ENCODE measurements at regions not wholly inside any gene's neighbourhood (a gene's known extent, or its start where the extent isn't known, plus 50 kb on each side); places are given as distances from the start of the nearest gene placed in this dataset.
"Not testable (repeated sequence)": the region's sequence is repeated elsewhere in the genome, so short reads cannot be mapped to it uniquely, and the experiment has no call there.

GRCh38 chr2:235433860-235434259, 60.0 kb upstream of the AGAP1 start:
- Mint-ChIP-seq H3K4me1 (ENCODE audit: low read depth) (no peaks in the 10 kb centered on the region), H3K27ac (no peak overlapping the region), H3K4me3 (ENCODE audit: low read depth) (no peak overlapping the region), H3K36me3 (ENCODE audit: insufficient read depth) (no peaks in the 10 kb centered on the region), H3K27me3 (peaks cover 9% of the 10 kb centered on the region), H3K9me3 (ENCODE audit: low read depth) (peaks cover 4% of the 10 kb centered on the region)
- TF ChIP-seq, protein P1, sequence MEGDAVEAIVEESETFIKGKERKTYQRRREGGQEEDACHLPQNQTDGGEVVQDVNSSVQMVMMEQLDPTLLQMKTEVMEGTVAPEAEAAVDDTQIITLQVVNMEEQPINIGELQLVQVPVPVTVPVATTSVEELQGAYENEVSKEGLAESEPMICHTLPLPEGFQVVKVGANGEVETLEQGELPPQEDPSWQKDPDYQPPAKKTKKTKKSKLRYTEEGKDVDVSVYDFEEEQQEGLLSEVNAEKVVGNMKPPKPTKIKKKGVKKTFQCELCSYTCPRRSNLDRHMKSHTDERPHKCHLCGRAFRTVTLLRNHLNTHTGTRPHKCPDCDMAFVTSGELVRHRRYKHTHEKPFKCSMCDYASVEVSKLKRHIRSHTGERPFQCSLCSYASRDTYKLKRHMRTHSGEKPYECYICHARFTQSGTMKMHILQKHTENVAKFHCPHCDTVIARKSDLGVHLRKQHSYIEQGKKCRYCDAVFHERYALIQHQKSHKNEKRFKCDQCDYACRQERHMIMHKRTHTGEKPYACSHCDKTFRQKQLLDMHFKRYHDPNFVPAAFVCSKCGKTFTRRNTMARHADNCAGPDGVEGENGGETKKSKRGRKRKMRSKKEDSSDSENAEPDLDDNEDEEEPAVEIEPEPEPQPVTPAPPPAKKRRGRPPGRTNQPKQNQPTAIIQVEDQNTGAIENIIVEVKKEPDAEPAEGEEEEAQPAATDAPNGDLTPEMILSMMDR (IDR thresholded peaks at IDR 0.05; ENCODE audit: unreplicated experiment): no peak
- DNase-seq (ENCODE audit: low spot score, unreplicated experiment): no peak

DNA sequence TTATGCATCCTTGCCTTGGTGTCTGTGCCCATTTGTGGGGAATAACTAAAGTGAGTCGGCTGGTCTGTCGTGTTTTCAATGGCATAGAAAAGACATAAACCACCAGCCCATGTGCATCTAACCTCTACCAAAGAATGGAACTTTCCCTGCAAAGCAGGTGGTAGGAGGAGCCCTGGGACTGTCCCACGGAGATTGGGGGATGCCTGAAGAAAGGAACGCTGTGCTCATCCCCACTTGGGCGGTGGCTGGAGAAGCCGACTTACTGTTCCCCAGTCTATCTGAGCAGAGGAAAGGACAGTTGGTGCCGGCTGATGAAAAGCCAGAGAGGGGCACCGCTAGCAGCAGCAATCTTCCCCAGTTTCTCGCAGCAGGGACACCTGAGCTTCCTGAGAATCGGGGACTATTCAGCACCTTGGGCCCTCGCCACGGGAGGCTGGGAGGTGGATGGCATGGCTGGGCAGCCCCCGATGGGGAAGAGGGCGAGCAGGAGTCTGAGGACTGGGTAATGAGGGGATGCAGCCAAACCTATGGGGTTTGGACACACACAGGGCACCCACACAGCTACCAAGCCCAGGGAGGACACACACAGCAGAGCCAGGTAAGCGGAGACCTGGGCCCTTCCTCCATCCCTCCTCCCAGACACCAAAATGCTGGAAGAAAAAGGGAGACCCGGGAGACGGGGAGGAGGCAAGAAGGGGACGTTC, 53.7 kb upstream of the AGAP1 start:
- Mint-ChIP-seq H3K9me3 (ENCODE audit: low read depth) (peaks cover 11% of the 10 kb centered on the region), H3K4me3 (ENCODE audit: low read depth) (no peak overlapping the region), H3K36me3 (ENCODE audit: insufficient read depth) (no peaks in the 10 kb centered on the region), H3K27ac (no peak overlapping the region), H3K4me1 (ENCODE audit: low read depth) (no peaks in the 10 kb centered on the region), H3K27me3 (peaks cover 3% of the 10 kb centered on the region)
- TF ChIP-seq, protein P1 (IDR thresholded peaks at IDR 0.05; ENCODE audit: unreplicated experiment): no peak
- DNase-seq (ENCODE audit: low spot score, unreplicated experiment): no peak

DNA sequence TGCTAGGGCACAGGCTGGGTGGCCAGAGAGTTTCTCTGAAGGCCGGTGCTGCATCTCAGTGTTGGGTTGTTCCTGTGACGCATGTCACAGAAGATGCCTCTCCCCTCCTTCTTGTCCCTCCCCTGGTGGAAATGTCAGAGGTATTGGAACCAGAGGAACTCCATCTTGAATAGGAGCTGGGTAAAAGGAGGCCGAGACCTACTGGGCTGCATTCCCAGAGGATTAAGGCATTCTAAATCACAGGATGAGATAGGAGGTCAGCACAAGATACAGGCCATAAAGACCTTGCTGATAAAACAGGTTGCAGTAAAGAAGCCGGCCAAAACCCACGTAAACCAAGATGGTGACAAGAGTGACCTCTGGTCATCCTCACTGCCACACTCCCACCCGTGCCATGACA, 50.3 kb upstream of the AGAP1 start:
- H3K27ac Mint-ChIP-seq; H3K36me3 Mint-ChIP-seq (ENCODE audit: insufficient read depth); H3K4me3 Mint-ChIP-seq (ENCODE audit: low read depth); H3K4me1 Mint-ChIP-seq (ENCODE audit: low read depth); H3K9me3 Mint-ChIP-seq (ENCODE audit: low read depth); DNase-seq (ENCODE audit: low spot score, unreplicated experiment); H3K27me3 Mint-ChIP-seq: not testable (repeated sequence)
